Cerebellar cortex (tissue), 1 donor: ENCODE measurements at regions not wholly inside any gene's neighbourhood (a gene's known extent, or its start where the extent isn't known, plus 50 kb on each side); places are given as distances from the start of the nearest gene placed in this dataset.

Experiments
- DNase-seq: peaks from one replicate; pipeline ENCODE4 v3.0.0-alpha.2; 2015; ENCODE audit warnings: low spot score

GRCh38 chr1:90139837-90140236, 144.9 kb downstream of the ZNF326 start:
- DNase-seq: no peak

- DNase-seq: no peak
Observed at GRCh38 chr1:90135286-90135685, 140.4 kb downstream of the ZNF326 start.

GRCh38 chr1:90134175-90134955, 139.5 kb downstream of the ZNF326 start:
- peak; percentile 51 for DNase-seq

- DNase-seq: peak; percentile 80
Observed at GRCh38 chr1:90133133-90133532, 138.2 kb downstream of the ZNF326 start.

- no peak for DNase-seq
Observed at GRCh38 chr1:90132306-90132705, 137.4 kb downstream of the ZNF326 start.

GRCh38 chr1:90127288-90127953, 132.5 kb downstream of the ZNF326 start:
- no peak for DNase-seq

- no peak for DNase-seq
Observed at GRCh38 chr1:90126834-90127233, 131.9 kb downstream of the ZNF326 start.

- peak; percentile 99 for DNase-seq
Observed at GRCh38 chr1:90122654-90123340, 127.9 kb downstream of the ZNF326 start.

GRCh38 chr1:90114521-90115141, 119.7 kb downstream of the ZNF326 start:
- DNase-seq: peak; percentile 90

GRCh38 chr1:90107990-90108389, 113.1 kb downstream of the ZNF326 start:
- no peak for DNase-seq

GRCh38 chr1:90106311-90106710, 111.4 kb downstream of the ZNF326 start:
- DNase-seq: no peak

- DNase-seq: no peak
Observed at GRCh38 chr1:90104941-90105538, 110.1 kb downstream of the ZNF326 start.

- DNase-seq: no peak
Observed at GRCh38 chr1:90100566-90100965, 105.7 kb downstream of the ZNF326 start.

- DNase-seq: no peak
Observed at GRCh38 chr1:90092441-90092840, 97.5 kb downstream of the ZNF326 start.
